Esophagus squamous epithelium (tissue), 5 donors: ENCODE measurements at regions not wholly inside any gene's neighbourhood (a gene's known extent, or its start where the extent isn't known, plus 50 kb on each side); places are given as distances from the start of the nearest gene placed in this dataset.

Experiments used
- DNase-seq: peaks from one replicate; lab custom pipeline; 2025; lab: John Stamatoyannopoulos, UW
- H3K27ac ChIP-seq, 4 donors: fragments of 200-600 bp; sonication (generic); one replicate each; pipeline ENCODE4 v1.5.1; 2016 to 2019; ENCODE audit warnings: mild to moderate bottlenecking in 1 of 4
- H3K27me3 ChIP-seq, 4 donors: fragments of 200-600 bp; sonication (generic); 1 replicate in 3 of 4; 2 replicates in 1 of 4; pipeline versions ENCODE4 v1.5.1 to v1.6.0; 2017 to 2021; ENCODE audit warnings: antibody characterized with exemption in 1 of 4
- H3K36me3 ChIP-seq, 3 donors: fragments of 200-600 bp; sonication (generic); one replicate each; pipeline ENCODE4 v1.5.1; 2016 to 2019
- H3K4me1 ChIP-seq, 3 donors: fragments of 200-600 bp; sonication (generic); one replicate each; pipeline ENCODE4 v1.5.1; 2017 to 2019
- H3K4me3 ChIP-seq, 4 donors: fragments of 200-600 bp; sonication (generic); 1 replicate in 3 of 4; 2 replicates in 1 of 4; pipeline ENCODE4 v1.5.1; 2016 to 2019; ENCODE audit warnings: mild to moderate bottlenecking in 2 of 4, moderate library complexity in 1 of 4
- H3K9me3 ChIP-seq, 3 donors: fragments of 200-600 bp; sonication (generic); one replicate each; pipeline ENCODE4 v1.5.1; 2016 to 2019
- CTCF ChIP-seq, 6 experiments: fragments of 450-650 bp in 4 of 6; fragments of 200-600 bp in 2 of 6; sonication (generic) in 2 of 6; IDR thresholded peaks; one replicate each; pipeline ENCODE4 v1.5.1; 2016 to 2019; ENCODE audit warnings: antibody characterized with exemption in 6 of 6, mild to moderate bottlenecking in 4 of 6, moderate library complexity in 4 of 6
- POLR2A ChIP-seq, 4 donors: fragments of 450-650 bp; IDR thresholded peaks; one replicate each; pipeline ENCODE4 v1.6.1; 2017; ENCODE audit warnings: antibody characterized with exemption in 4 of 4, mild to moderate bottlenecking in 4 of 4, moderate library complexity in 3 of 4
- WGBS, 2 donors: methylation state at CpG; one replicate each; pipeline ENCODE4 v1.1.5; 2018; 5-methylcytosine and 5-hydroxymethylcytosine counted together
- intact Hi-C: fragments of 100-400 bp; cut with DNase I; formaldehyde crosslinking; loops from one replicate; pipeline ENCODE4 v1.15.0; 2022
- donor health status: DM: yes; HTN: yes; CAD: no.

- H3K36me3 ChIP-seq: no peaks in the 10 kb centered on the region
- TF ChIP-seq CTCF (IDR thresholded peaks at IDR 0.05) (no peak), POLR2A (IDR thresholded peaks at IDR 0.05) (no peak)
- H3K27ac ChIP-seq: no peak overlapping the region
- no peak overlapping the region for H3K4me3 ChIP-seq
- no peaks in the 10 kb centered on the region for H3K27me3 ChIP-seq
- 29 to 30% methylated on average over 2 of the region's 2 CpGs for whole genome bisulfite sequencing, 2 donors
- intact Hi-C loops: no loop called here
- no peaks in the 10 kb centered on the region for H3K9me3 ChIP-seq
- no peaks in the 10 kb centered on the region for H3K4me1 ChIP-seq
- no peak for DNase-seq
Observed at GRCh38 chr2:225340923-225341322, 58.6 kb upstream of the NYAP2 start.

GRCh38 chr2:225337183-225337582 lies 62.3 kb upstream of the NYAP2 start:
- no peak for DNase-seq
- TF ChIP-seq POLR2A (IDR thresholded peaks at IDR 0.05) (no peak), CTCF (IDR thresholded peaks at IDR 0.05) (no peak)
- Histone ChIP-seq H3K27me3 (no peaks in the 10 kb centered on the region), H3K9me3 (no peaks in the 10 kb centered on the region), H3K27ac (no peak overlapping the region), H3K4me3 (no peak overlapping the region), H3K36me3 (no peaks in the 10 kb centered on the region), H3K4me1 (no peaks in the 10 kb centered on the region)
- 5 to 7% methylated on average over 1 of the region's 1 CpG for WGBS, 2 donors
- intact Hi-C loops: no loop called here

- TF ChIP-seq CTCF (IDR thresholded peaks at IDR 0.05) (no peak), POLR2A (IDR thresholded peaks at IDR 0.05) (no peak)
- intact Hi-C loops: no loop called here
- Histone ChIP-seq H3K9me3 (no peaks in the 10 kb centered on the region), H3K27ac (no peak overlapping the region), H3K27me3 (no peaks in the 10 kb centered on the region), H3K4me3 (no peak overlapping the region), H3K4me1 (no peaks in the 10 kb centered on the region), H3K36me3 (no peaks in the 10 kb centered on the region)
- 8 to 34% methylated on average over 4 of the region's 4 CpGs for WGBS, 2 donors
- DNase-seq: no peak
Observed at GRCh38 chr2:225334514-225334913, 65.0 kb upstream of the NYAP2 start.

- Histone ChIP-seq H3K9me3 (no peaks in the 10 kb centered on the region), H3K27ac (no peak overlapping the region), H3K27me3 (no peaks in the 10 kb centered on the region), H3K36me3 (no peaks in the 10 kb centered on the region), H3K4me3 (no peak overlapping the region), H3K4me1 (no peaks in the 10 kb centered on the region)
- no peak for DNase-seq
- 52 to 56% methylated on average over 4 of the region's 4 CpGs for WGBS, 2 donors
- intact Hi-C loops: no loop called here
- no peak for TF ChIP-seq CTCF (IDR thresholded peaks at IDR 0.05)
- no peak for TF ChIP-seq POLR2A (IDR thresholded peaks at IDR 0.05)
Observed at GRCh38 chr2:225328192-225328591, 71.3 kb upstream of the NYAP2 start.

DNA sequence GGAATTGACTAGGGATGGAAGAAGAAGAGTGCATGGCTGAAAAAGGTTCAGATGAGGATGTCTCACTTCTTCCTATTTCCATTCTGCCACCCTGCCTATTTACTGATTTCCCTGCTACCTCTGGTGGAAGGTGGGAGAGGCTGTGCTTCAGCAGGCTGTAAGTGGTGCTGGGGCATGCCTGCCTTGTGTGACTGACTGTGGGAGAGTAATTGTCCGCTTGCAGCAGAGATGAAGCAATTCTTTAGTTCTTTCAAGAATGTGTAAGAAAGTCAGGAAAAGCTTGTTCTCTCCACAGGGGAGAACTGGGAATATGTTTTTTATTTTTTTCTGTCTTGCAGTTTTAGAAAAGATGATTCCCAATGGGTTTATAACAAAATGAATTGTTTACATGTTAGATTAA lies 72.5 kb upstream of the NYAP2 start:
- 33 to 40% methylated on average over 1 of the region's 1 CpG for WGBS, 2 donors
- no peak overlapping the region for H3K27ac ChIP-seq
- H3K27me3 ChIP-seq: no peaks in the 10 kb centered on the region
- no peak overlapping the region for H3K4me3 ChIP-seq
- no peak for DNase-seq
- intact Hi-C loops: no loop called here
- no peaks in the 10 kb centered on the region for H3K36me3 ChIP-seq
- H3K4me1 ChIP-seq: no peaks in the 10 kb centered on the region
- no peaks in the 10 kb centered on the region for H3K9me3 ChIP-seq
- no peak for TF ChIP-seq POLR2A (IDR thresholded peaks at IDR 0.05)
- no peak for TF ChIP-seq CTCF (IDR thresholded peaks at IDR 0.05)
